GM23338 (cell line): ENCODE measurements at regions not wholly inside any gene's neighbourhood (a gene's known extent, or its start where the extent isn't known, plus 50 kb on each side); places are given as distances from the start of the nearest gene placed in this dataset.

ENCODE experiments used
- ATAC-seq: fragments of 200-7000 bp; cut with Tn5 transposase; 3 replicates; pipeline ENCODE4 v1.9.1; 2020
- DNase-seq: peaks from one replicate; pipeline ENCODE4 v3.0.0-alpha.2; 2015; ENCODE audit warnings: low spot score
- H2AFZ ChIP-seq: fragments of 200-600 bp; sonication (generic); 2 replicates; pipeline ENCODE4 v1.8.0; 2016; ENCODE audit warnings: antibody characterized with exemption, mild to moderate bottlenecking, moderate library complexity
- H3F3A ChIP-seq: fragments of 200-600 bp; sonication (generic); replicated peaks from 2 replicates; pipeline ENCODE4 v1.8.0; 2017; ENCODE audit warnings: antibody characterized with exemption, mixed run types, low read depth
- H3K27ac ChIP-seq: fragments of 200-600 bp; sonication (generic); 2 replicates; pipeline ENCODE4 v1.6.1; 2016; ENCODE audit warnings: low read depth
- H3K27me3 ChIP-seq: fragments of 200-600 bp; sonication (generic); 2 replicates; pipeline ENCODE4 v1.8.0; 2016; ENCODE audit warnings: mild to moderate bottlenecking, mixed run types, moderate library complexity; ENCODE audit not compliant: insufficient read depth
- H3K36me3 ChIP-seq: fragments of 200-600 bp; sonication (generic); 2 replicates; pipeline ENCODE4 v1.8.0; 2016; ENCODE audit warnings: mild to moderate bottlenecking; ENCODE audit not compliant: insufficient read depth
- H3K4me1 ChIP-seq: fragments of 200-600 bp; sonication (generic); 2 replicates; pipeline ENCODE4 v1.8.0; 2016; ENCODE audit warnings: mild to moderate bottlenecking, moderate library complexity; ENCODE audit not compliant: insufficient read depth
- H3K4me2 ChIP-seq: fragments of 200-600 bp; sonication (generic); 2 replicates; pipeline ENCODE4 v1.7.1; 2017; ENCODE audit warnings: mixed run types
- H3K4me3 ChIP-seq: fragments of 200-600 bp; sonication (generic); 2 replicates; pipeline ENCODE4 v1.6.1; 2016; ENCODE audit warnings: mixed run types
- H3K79me2 ChIP-seq: fragments of 200-600 bp; sonication (generic); replicated peaks from 2 replicates; pipeline ENCODE4 v1.8.0; 2017; ENCODE audit warnings: mild to moderate bottlenecking; ENCODE audit not compliant: insufficient read depth
- H3K9me2 ChIP-seq: fragments of 200-600 bp; sonication (generic); 2 replicates; pipeline ENCODE4 v1.8.0; 2017; ENCODE audit not compliant: insufficient read depth
- H4K20me1 ChIP-seq: fragments of 200-600 bp; sonication (generic); replicated peaks from 2 replicates; pipeline ENCODE4 v1.8.0; 2017; ENCODE audit warnings: mild to moderate bottlenecking; ENCODE audit not compliant: insufficient read depth
- H3K27ac Mint-ChIP-seq: 2 replicates; pipeline ENCODE4 v1.8.0; 2020; ENCODE audit warnings: inconsistent platforms, mild to moderate bottlenecking, moderate library complexity, mixed read lengths
- H3K27me3 Mint-ChIP-seq: 3 replicates; pipeline ENCODE4 v1.8.0; 2022; ENCODE audit warnings: low read depth, mild to moderate bottlenecking, moderate library complexity, mixed read lengths, inconsistent platforms; ENCODE audit not compliant: insufficient read depth, poor library complexity
- H3K36me3 Mint-ChIP-seq: 3 replicates; pipeline ENCODE4 v1.8.0; 2021; ENCODE audit warnings: low read depth, mild to moderate bottlenecking, inconsistent platforms, moderate library complexity, mixed read lengths
- H3K4me1 Mint-ChIP-seq: 3 replicates; pipeline ENCODE4 v1.8.0; 2020; ENCODE audit warnings: mild to moderate bottlenecking, inconsistent platforms, mixed read lengths
- H3K4me3 Mint-ChIP-seq: 3 replicates; pipeline ENCODE4 v1.8.0; 2021; ENCODE audit warnings: moderate library complexity, mild to moderate bottlenecking, inconsistent platforms, mixed read lengths
- H3K9me3 Mint-ChIP-seq: 3 replicates; pipeline ENCODE4 v1.8.0; 2020; ENCODE audit warnings: moderate library complexity, mild to moderate bottlenecking, inconsistent platforms, mixed read lengths
- CREB1 ChIP-seq: fragments of 250-450 bp; sonication (Bioruptor Pico); IDR thresholded peaks from 2 replicates; pipeline ENCODE4 v1.5.0; 2020; ENCODE audit warnings: low read depth, mild to moderate bottlenecking, moderate library complexity
- ETS1 ChIP-seq: IDR thresholded peaks from 2 replicates; pipeline ENCODE4 v1.6.1; 2016; ENCODE audit warnings: antibody characterized with exemption
- EZH2 ChIP-seq: fragments of 200-600 bp; sonication (generic); IDR thresholded peaks from one replicate; pipeline ENCODE4 v1.8.0; 2017; ENCODE audit warnings: antibody characterized with exemption, mild to moderate bottlenecking, low read depth; ENCODE audit not compliant: unreplicated experiment
- EZH2phosphoT487 ChIP-seq: fragments of 200-600 bp; sonication (generic); IDR thresholded peaks from one replicate; pipeline ENCODE4 v1.8.1; 2018; ENCODE audit warnings: antibody characterized with exemption; ENCODE audit not compliant: unreplicated experiment
- JUNB ChIP-seq: IDR thresholded peaks from one replicate; pipeline ENCODE4 v1.6.1; 2016; ENCODE audit warnings: antibody characterized with exemption; ENCODE audit not compliant: unreplicated experiment
- NANOG ChIP-seq: IDR thresholded peaks from 2 replicates; pipeline ENCODE4 v1.6.1; 2016; ENCODE audit warnings: antibody characterized with exemption, borderline replicate concordance
- POLR2AphosphoS5 ChIP-seq: IDR thresholded peaks from 2 replicates; pipeline ENCODE4 v1.6.1; 2016; ENCODE audit warnings: antibody characterized with exemption, low read depth
- ZNF114 ChIP-seq: fragments of 250-450 bp; sonication (Bioruptor Pico); IDR thresholded peaks from 2 replicates; pipeline ENCODE4 v1.5.0; 2020; ENCODE audit warnings: mild to moderate bottlenecking, moderate library complexity
- ZNF331 ChIP-seq: fragments of 250-450 bp; sonication (Bioruptor Pico); IDR thresholded peaks from 2 replicates; pipeline ENCODE4 v1.5.0; 2020; ENCODE audit warnings: low read depth, mild to moderate bottlenecking, moderate library complexity
- TF ChIP-seq, protein P1 (sequence below): fragments of 250-450 bp; sonication (Bioruptor Pico); IDR thresholded peaks from 2 replicates; pipeline ENCODE4 v1.5.0; 2020; ENCODE audit warnings: mild to moderate bottlenecking, moderate library complexity
- TF ChIP-seq, protein P2 (sequence below): IDR thresholded peaks from one replicate; pipeline ENCODE4 v1.6.1; 2018; ENCODE audit warnings: antibody characterized with exemption; ENCODE audit not compliant: unreplicated experiment

DNA sequence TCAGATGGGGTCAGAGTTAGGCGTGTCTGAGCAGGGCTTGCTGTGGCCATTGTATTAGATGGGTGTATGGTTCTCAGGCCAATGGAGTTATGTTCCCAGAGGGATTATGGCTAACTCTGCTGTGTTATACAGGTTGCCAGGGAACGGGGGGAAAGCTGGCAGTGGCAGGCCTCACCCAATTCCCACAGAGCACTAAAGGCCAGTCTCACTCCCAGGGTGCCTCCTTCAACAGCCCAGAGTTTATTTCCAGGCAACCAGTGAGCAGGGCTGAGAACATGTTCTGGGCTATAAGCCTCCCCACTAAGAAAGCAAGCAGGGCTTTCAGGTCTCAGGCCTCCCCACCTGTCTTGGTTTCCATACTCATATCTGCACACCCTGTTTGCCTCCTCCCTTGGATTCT is 597.9 kb downstream of the ZNF608 start:
- no peak overlapping the region for H3K4me3 ChIP-seq
- H3K9me2 ChIP-seq, result peaks cover 15% of the 10 kb centered on the region
- H3K4me2 ChIP-seq, result no peak overlapping the region
- ATAC-seq (no peak), DNase-seq (no peak)
- peaks cover 21% of the 10 kb centered on the region for H3K36me3 Mint-ChIP-seq
- H3K27ac ChIP-seq, result no peak overlapping the region
- H3K9me3 Mint-ChIP-seq, result peaks cover 23% of the 10 kb centered on the region
- H3K27me3 Mint-ChIP-seq, result no peaks in the 10 kb centered on the region
- no peaks in the 10 kb centered on the region for H3K79me2 ChIP-seq
- H3K36me3 ChIP-seq, result peaks cover 5% of the 10 kb centered on the region; the same call in 1 of the 2 replicates
- H2AFZ ChIP-seq, result no peak overlapping the region
- no peak overlapping the region for H3K27ac Mint-ChIP-seq
- no peak for TF ChIP-seq JUNB
- TF ChIP-seq POLR2AphosphoS5, result no peak
- TF ChIP-seq, protein P1, sequence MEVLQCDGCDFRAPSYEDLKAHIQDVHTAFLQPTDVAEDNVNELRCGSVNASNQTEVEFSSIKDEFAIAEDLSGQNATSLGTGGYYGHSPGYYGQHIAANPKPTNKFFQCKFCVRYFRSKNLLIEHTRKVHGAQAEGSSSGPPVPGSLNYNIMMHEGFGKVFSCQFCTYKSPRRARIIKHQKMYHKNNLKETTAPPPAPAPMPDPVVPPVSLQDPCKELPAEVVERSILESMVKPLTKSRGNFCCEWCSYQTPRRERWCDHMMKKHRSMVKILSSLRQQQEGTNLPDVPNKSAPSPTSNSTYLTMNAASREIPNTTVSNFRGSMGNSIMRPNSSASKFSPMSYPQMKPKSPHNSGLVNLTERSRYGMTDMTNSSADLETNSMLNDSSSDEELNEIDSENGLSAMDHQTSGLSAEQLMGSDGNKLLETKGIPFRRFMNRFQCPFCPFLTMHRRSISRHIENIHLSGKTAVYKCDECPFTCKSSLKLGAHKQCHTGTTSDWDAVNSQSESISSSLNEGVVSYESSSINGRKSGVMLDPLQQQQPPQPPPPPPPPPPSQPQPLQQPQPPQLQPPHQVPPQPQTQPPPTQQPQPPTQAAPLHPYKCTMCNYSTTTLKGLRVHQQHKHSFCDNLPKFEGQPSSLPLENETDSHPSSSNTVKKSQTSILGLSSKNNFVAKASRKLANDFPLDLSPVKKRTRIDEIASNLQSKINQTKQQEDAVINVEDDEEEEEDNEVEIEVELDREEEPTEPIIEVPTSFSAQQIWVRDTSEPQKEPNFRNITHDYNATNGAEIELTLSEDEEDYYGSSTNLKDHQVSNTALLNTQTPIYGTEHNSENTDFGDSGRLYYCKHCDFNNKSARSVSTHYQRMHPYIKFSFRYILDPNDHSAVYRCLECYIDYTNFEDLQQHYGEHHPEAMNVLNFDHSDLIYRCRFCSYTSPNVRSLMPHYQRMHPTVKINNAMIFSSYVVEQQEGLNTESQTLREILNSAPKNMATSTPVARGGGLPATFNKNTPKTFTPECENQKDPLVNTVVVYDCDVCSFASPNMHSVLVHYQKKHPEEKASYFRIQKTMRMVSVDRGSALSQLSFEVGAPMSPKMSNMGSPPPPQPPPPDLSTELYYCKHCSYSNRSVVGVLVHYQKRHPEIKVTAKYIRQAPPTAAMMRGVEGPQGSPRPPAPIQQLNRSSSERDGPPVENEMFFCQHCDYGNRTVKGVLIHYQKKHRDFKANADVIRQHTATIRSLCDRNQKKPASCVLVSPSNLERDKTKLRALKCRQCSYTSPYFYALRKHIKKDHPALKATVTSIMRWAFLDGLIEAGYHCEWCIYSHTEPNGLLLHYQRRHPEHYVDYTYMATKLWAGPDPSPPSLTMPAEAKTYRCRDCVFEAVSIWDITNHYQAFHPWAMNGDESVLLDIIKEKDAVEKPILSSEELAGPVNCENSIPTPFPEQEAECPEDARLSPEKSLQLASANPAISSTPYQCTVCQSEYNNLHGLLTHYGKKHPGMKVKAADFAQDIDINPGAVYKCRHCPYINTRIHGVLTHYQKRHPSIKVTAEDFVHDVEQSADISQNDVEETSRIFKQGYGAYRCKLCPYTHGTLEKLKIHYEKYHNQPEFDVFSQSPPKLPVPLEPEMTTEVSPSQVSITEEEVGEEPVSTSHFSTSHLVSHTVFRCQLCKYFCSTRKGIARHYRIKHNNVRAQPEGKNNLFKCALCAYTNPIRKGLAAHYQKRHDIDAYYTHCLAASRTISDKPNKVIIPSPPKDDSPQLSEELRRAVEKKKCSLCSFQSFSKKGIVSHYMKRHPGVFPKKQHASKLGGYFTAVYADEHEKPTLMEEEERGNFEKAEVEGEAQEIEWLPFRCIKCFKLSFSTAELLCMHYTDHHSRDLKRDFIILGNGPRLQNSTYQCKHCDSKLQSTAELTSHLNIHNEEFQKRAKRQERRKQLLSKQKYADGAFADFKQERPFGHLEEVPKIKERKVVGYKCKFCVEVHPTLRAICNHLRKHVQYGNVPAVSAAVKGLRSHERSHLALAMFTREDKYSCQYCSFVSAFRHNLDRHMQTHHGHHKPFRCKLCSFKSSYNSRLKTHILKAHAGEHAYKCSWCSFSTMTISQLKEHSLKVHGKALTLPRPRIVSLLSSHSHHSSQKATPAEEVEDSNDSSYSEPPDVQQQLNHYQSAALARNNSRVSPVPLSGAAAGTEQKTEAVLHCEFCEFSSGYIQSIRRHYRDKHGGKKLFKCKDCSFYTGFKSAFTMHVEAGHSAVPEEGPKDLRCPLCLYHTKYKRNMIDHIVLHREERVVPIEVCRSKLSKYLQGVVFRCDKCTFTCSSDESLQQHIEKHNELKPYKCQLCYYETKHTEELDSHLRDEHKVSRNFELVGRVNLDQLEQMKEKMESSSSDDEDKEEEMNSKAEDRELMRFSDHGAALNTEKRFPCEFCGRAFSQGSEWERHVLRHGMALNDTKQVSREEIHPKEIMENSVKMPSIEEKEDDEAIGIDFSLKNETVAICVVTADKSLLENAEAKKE (CRISPR knock-in tag), result no peak
- no peaks in the 10 kb centered on the region for H3K27me3 ChIP-seq
- H3K4me1 Mint-ChIP-seq, result no peaks in the 10 kb centered on the region
- H4K20me1 ChIP-seq, result no peaks in the 10 kb centered on the region
- no peak overlapping the region for H3K4me3 Mint-ChIP-seq
- no peaks in the 10 kb centered on the region for H3K4me1 ChIP-seq
- no peaks in the 10 kb centered on the region for H3F3A ChIP-seq

GRCh38 chr5:124140060-124140459 is 606.4 kb downstream of the ZNF608 start:
- H3F3A ChIP-seq, result no peaks in the 10 kb centered on the region
- H3K9me3 Mint-ChIP-seq, result peaks cover 17% of the 10 kb centered on the region
- peaks cover 11% of the 10 kb centered on the region; the same call in 2 of the 3 replicates for H3K36me3 Mint-ChIP-seq
- no peaks in the 10 kb centered on the region for H3K9me2 ChIP-seq
- H3K27me3 Mint-ChIP-seq, result peaks cover 2% of the 10 kb centered on the region
- no peaks in the 10 kb centered on the region for H3K79me2 ChIP-seq
- no peak overlapping the region for H2AFZ ChIP-seq
- H4K20me1 ChIP-seq, result no peaks in the 10 kb centered on the region
- no peak for TF ChIP-seq EZH2
- TF ChIP-seq NANOG, result no peak
- TF ChIP-seq, protein P2, sequence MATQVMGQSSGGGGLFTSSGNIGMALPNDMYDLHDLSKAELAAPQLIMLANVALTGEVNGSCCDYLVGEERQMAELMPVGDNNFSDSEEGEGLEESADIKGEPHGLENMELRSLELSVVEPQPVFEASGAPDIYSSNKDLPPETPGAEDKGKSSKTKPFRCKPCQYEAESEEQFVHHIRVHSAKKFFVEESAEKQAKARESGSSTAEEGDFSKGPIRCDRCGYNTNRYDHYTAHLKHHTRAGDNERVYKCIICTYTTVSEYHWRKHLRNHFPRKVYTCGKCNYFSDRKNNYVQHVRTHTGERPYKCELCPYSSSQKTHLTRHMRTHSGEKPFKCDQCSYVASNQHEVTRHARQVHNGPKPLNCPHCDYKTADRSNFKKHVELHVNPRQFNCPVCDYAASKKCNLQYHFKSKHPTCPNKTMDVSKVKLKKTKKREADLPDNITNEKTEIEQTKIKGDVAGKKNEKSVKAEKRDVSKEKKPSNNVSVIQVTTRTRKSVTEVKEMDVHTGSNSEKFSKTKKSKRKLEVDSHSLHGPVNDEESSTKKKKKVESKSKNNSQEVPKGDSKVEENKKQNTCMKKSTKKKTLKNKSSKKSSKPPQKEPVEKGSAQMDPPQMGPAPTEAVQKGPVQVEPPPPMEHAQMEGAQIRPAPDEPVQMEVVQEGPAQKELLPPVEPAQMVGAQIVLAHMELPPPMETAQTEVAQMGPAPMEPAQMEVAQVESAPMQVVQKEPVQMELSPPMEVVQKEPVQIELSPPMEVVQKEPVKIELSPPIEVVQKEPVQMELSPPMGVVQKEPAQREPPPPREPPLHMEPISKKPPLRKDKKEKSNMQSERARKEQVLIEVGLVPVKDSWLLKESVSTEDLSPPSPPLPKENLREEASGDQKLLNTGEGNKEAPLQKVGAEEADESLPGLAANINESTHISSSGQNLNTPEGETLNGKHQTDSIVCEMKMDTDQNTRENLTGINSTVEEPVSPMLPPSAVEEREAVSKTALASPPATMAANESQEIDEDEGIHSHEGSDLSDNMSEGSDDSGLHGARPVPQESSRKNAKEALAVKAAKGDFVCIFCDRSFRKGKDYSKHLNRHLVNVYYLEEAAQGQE, result no peak
- no peak for TF ChIP-seq ETS1
- TF ChIP-seq ZNF114 (CRISPR knock-in tag), result no peak
- TF ChIP-seq JUNB, result no peak
- no peak for TF ChIP-seq CREB1 (CRISPR knock-in tag)
- TF ChIP-seq ZNF331 (CRISPR knock-in tag), result no peak
- no peak for TF ChIP-seq POLR2AphosphoS5
- no peak for TF ChIP-seq EZH2phosphoT487
- no peak overlapping the region for H3K4me2 ChIP-seq
- no peak overlapping the region for H3K27ac Mint-ChIP-seq
- H3K36me3 ChIP-seq, result no peaks in the 10 kb centered on the region
- H3K4me1 ChIP-seq, result no peaks in the 10 kb centered on the region
- no peak overlapping the region for H3K4me3 Mint-ChIP-seq
- DNase-seq, result no peak
- no peaks in the 10 kb centered on the region for H3K27me3 ChIP-seq
- no peaks in the 10 kb centered on the region for H3K4me1 Mint-ChIP-seq
- H3K4me3 ChIP-seq, result no peak overlapping the region
- H3K27ac ChIP-seq, result no peak overlapping the region
- no peak for ATAC-seq
